Limb (tissue), 2 donors: ENCODE measurements at regions not wholly inside any gene's neighbourhood (a gene's known extent, or its start where the extent isn't known, plus 50 kb on each side); places are given as distances from the start of the nearest gene placed in this dataset.

Experiments used
- DNase-seq, 2 donors: peaks; one replicate each; pipeline ENCODE4 v3.0.0-alpha.2; 2016; ENCODE audit errors: extremely low spot score in 2 of 2

DNA sequence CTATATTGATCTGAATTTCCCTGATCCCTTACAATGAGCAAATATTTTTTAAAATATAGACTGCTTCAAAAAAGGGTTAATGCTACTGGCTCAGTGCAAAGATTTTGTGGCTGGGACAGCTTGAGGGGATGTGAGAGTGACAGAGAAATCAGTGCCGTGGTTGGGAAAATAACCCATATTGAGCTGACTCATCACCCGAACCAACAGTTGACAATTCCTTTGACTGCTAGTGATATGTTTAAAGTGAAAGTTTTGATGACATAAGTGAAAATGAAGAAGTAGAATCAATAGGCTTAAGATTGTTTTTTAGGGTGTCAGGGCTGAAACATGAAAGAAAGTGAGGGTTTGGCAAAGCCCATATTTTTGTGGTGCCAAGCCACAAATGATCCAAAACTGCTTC, 257.1 kb upstream of the TENM4 start:
- no peak for DNase-seq

DNA sequence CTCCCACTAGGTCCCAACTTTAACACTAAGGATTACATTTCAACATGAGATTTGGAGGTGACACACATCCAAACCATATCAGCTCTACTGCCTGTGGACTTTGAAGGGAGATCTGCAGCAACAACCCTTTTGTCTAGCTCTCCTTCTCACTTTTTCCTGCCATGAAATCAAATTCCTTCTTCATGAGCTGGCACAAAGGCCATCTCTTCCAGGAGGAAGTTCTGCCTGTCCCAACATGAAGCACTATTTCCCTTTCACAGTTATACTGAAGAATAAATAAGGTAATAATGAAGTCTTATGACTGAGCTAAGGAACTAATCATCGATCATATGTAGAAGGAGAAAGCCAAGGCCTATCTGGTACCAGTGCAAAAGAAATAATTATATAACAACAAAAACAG, 253.5 kb upstream of the TENM4 start:
- DNase-seq: no peak

DNA sequence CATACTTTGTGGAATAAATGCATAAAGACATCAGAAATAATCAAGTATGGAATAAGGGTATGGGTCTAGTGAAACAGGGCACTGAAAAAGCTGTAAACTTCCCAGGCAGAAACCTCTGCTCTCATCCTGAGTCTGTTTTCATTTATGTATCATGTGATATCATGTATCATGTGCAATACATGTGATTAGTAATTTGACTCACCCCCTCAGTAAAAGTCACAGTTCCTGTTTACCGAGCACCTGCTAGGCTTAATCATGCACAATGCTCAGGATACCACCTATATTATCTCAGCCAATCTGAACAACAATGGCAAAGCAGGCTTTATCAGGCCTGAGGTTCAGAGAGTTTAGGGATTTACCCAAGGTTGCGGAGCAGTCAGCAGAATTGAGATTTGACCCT, 250.6 kb upstream of the TENM4 start:
- no peak for DNase-seq

DNA sequence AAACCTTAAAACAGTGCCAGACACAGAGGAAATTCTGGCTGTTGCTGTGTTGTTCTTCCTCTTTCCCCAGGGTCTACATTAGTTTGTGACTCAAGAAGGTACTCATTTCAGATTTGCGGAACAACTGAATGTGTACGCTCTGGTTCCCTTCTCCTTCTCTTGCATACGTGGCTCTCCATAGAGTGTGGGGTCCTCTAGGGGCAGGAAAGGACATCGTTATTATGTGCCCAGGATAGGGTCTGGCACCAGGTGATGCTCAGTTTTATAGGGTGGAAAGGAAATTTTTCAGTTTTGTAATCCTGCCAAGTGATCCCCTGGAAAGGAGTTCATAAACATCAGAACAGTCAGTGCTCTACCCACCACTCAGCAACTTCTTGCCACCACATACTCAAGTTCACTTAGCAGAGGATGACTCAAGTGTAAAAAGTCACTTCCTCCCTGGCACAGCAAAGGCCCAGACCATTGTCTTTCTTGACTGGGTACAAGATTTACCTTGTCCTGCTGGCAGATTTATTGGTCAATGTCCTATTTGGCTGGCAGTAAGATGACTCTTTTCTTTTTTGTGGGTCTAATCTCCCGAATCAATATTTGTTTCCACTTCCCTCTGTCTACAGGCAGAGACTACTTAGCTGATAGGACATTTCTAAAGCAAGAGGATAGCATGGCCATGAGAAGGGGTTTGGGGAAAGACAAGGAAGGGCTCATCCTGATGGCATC, 246.0 kb upstream of the TENM4 start:
- DNase-seq: no peak

DNA sequence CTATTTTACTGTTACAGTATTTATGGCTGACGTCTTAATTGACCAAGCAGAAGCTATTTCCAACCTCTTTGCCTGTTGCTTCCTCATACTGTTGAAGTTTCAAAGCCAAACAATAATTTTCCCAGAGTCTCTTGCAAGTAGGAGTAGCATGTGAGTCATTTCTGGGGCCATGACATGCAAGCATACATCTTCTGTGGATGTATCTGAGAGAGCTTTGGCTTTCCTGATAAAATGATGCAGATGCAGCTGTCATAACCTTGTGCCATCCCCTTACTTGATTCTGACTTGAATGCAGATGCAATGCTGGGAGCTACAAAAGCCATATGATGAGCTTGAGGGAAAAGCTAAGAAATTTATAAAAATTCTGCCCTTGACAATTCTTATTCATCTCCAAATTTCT, 243.1 kb upstream of the TENM4 start:
- no peak for DNase-seq

DNA sequence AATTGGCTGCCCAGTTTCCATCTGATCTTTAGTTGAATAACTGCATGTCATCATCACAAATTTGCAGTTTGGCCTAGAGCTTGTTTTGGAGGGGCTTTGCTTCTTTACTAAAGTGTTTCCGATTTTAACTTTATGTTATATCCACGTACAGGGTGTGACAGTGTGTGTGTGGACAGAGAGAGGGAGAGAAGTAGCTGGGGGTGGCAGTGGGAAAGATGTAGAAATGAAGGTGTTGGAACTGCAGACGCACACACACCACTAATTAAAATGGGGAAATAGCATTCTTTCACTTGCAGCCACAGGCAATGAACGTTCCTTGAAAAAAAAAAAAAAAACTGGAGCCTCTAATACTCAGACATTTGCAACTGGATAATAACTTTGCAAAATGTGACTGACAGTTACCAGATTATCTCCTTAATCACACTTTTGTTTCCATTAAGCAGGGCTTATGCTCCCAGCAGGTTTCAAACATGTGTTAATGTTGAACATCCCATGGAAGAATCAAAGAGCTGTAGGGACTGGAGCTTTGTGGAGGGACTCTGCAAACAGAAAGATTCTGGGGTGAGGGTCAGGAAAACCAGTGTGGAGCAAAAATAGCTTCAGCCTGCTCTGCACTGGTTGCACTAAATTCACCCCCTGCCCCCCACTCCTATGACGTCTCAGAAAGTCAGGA, 238.1 kb upstream of the TENM4 start:
- no peak for DNase-seq

DNA sequence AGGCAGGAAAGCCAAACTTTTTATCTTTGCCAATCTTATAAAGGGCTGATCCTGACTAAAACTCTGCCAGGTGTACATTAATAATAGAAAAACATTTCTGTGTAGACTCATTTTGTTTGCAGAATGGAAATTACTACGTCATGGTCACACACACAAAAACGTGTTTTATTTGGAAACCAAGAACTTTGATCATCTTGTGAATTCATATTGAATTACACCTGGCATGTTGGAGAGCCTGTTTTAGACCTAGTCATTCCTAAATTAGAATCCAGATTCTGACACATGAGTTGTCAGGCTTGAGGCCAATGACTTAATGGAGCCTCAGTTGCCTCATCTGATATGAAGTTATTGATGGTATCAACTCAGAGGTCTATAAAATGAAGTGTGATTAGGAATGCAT, 235.6 kb upstream of the TENM4 start:
- DNase-seq: no peak

DNA sequence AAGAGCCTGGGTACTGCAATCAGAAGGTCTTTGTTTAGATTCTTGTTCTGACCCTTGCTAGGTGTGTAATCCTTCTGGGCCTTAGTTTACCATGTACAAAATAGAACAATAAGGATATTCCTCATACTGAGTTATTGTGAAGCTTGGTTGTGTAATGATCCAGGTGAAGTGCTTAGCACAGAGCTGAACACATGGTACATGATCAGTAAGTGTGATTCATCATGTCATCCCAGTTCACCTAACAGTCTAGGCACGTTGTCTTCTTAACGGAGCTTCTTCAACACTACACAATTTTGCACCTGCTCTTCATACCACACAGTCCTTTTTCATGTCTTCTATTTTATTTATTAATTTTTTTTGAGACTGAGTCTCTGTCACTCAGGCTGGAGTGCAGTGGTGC, 234.3 kb upstream of the TENM4 start:
- DNase-seq: no peak

DNA sequence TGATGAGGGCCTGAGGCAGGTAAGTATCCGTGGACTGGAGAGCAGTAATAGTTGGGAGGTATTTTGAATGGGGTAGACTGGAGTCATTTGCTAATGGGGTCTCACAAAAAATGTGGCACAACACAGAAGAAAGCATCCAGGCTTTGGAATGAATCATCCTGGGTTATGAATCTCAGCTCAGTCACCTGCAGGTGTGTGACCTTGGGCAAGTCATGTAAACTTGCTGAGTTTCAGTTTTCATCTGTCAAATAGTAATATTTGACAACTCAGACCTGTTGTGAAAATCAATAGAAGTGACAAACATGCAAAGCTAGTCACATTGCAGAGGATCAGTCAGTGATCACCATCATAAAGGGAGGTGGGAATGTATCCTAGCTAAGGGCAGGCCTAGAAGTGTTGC, 232.0 kb upstream of the TENM4 start:
- no peak for DNase-seq

DNA sequence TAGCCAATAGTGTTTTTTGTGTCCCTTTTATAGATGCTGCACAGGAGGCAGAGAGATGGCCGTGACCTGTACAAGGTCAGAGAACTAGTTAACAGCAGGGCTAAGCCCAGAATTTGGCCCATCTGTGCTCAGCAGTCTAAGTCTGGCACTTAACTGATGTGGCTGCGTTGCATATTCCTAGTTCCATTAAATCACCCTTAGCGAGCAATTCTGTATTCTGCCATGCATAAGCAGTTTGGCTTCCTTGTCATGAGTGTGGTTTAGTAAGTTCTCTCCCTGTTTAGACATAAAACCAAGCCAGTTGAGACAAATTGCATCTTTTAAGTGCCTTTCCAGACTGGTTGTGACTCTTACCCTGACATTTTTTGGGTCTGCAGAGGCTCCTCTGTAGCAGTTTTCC, 230.6 kb upstream of the TENM4 start:
- DNase-seq: no peak

DNA sequence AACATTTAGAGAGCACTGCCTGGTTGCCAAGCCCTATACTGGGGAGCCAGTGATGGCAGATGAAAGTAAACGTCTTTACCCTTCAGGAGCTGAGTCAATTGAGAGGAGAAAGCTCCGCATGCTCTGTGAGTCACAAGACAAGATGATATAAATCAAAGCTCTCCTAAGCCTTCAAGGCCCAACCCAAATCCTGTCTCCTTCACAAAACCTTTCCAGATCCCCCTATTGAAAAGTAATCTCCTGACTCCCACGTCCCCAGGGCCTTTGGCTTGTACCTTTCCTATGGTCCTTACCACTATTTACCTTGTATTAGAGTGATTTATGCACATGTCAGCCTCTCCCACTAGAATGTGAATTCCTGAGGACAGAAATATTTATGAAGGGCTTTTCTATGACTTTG, 230.1 kb upstream of the TENM4 start:
- no peak for DNase-seq

DNA sequence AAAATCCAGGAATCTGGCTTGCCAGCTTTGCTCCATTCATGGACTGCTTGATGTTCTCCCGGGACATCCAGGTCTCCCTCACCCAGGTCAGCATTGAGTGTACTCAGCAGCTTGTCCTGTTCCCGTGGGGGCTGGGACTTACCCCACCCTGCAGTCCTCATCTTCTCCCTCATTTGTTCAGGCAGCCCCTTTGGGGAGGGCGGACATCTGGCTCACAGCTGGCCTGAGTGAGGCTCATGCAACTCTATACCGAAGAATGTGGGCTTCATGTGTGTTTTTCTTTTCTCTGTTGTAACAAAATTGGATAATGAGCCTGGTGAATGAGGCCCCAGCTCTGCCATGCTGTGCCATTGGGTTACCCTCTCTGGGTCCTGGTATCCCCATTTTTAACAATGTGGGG, 227.7 kb upstream of the TENM4 start:
- peak; percentile 37 to 66 for DNase-seq

DNA sequence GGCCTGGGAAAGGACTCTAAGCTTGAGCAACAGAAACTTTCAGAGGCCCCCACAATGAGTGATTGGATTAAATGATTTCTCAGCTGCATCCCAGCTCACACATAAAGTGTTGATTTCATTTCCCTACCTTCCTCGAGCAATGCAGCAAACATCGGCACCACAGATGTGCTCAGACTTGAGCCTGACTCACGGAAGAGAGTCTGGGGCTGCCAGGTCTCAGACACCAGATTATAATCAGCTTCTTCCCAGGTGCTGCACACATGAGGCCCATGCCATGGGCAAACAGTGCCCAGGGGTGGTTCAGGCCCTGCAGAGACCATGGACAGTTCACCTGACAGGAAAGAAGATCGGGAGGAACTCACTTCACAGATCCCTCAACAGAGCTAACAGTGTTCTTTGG, 226.6 kb upstream of the TENM4 start:
- DNase-seq: peak in 1 of 2 donors; percentile 33

DNA sequence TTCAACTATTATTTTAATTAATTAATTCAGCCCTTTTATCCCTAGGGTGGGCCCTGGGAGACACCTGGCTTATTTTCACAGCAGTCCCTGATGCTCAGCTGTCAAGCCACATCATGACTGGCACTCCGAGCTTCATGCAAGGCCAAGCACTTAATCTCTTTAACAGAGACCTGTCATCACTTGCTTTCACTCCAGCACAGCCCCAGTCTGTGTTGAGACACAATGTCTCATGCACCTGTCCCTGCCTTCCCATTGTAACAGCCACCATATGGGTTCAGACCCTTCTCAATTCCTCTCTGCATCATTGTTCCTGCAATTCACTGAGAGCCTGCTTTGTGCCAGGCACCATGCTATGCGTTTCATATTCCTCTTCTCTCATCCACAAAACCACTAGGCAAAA, 222.2 kb upstream of the TENM4 start:
- DNase-seq: peak in 1 of 2 donors; percentile 33

DNA sequence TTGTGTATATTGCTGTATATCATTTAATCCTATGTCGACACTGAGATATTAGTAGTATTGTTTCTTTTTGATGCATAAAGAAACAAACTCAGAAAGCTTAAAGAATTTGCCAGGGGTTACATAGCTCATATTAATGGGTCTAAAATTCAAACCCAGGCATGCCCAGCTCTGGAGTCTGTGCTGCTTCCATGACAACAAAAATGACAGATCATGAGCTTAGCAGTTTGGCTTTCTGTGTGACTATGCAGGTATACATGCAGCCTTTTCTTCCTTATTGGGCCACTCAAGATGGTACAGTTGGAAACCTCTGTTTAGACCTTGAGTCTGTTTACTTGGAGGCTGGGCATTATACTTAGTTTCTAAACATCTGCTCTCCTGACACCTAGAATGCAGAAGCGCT, 220.5 kb upstream of the TENM4 start:
- no peak for DNase-seq

DNA sequence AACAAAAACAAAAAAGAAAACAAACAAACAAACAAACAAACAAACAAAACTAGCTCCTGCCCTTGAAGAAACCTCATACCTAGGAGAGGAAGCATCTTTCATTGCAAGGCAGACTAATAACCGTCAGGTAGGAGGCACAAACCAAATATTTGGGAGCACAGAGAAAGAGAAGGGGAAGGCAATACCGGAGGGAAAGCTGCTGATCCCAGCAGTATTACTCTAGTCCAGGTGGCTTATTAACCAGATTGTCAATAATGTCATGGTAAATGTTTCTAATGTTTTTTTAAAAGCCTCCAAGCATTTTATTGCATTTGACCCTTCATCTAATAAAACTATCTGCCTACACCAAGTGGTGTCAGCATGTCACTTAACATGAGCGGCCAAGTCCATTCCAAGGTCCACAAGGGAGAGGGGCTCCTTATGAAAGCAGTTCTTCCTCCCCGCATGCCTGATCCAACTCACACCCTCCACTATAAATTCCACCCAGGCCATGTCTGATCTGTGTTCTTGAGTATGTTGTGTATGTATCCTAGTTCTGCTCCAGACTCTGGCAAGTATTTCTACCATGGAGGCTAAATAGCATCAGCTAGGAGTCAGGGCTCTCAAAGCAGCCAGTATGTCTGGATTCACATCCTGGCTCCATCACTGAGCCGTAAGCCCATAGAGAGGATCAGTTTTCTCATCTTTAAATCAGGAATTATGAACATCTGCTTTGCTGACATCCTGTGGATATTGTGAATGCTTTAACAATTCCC, 208.1 kb upstream of the TENM4 start:
- peak in 1 of 2 donors; percentile 40 for DNase-seq

DNA sequence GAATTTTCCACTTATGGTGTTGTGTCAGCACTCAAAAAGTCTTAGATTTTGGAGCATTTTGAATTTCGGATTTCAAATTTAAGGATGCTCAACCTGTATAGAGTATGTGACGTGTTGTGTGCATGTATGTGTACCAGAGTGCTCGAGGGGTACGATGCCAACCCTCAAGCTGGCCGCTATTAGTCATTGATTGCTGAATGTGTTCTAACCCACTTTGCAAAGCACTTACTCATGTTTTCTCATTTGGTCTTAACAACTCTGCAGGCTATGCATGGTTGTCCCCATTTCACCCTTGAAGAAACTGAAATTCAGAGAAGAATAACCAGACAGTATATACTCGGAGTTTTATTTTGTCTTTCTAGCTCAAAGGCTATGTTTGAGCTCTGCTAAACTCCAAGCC, 196.4 kb upstream of the TENM4 start:
- DNase-seq: no peak

DNA sequence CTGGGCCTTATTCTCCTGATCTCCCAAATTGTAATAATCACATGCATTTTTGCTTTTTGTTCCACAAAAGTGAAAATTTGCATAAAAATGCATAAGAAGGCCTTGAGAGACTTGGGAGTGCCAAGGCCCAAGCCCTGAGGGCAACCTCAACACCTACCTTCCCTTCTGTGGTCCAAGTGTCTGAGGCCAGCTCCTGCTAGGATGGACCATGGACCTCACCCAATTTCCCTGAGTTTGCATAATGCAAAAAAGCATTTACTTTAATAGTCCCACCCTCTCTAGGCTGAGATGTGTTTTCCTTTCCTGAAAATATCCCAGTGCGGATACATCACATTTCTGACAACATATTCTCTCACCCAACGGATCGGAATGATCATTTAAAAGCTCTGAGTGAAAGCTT, 194.1 kb upstream of the TENM4 start:
- no peak for DNase-seq

DNA sequence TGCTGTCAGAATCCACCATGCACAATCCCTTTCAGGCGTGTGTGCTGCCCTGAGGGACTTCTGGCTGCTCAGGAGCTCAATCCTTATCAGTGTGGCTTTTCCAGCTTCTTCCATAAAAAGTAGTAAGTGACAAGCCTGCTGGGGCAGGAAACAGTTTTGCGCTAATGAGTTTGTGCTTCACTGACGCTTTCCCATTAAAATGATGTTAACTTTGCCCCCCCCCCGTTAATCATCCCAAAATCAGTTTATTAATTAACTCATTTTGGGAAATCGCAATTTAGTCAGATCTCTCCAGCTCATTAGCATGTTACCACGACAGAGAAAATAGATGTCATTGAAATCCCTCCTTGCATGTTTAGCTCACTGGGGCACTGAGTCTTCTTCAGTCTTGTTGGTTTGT, 186.5 kb upstream of the TENM4 start:
- no peak for DNase-seq

DNA sequence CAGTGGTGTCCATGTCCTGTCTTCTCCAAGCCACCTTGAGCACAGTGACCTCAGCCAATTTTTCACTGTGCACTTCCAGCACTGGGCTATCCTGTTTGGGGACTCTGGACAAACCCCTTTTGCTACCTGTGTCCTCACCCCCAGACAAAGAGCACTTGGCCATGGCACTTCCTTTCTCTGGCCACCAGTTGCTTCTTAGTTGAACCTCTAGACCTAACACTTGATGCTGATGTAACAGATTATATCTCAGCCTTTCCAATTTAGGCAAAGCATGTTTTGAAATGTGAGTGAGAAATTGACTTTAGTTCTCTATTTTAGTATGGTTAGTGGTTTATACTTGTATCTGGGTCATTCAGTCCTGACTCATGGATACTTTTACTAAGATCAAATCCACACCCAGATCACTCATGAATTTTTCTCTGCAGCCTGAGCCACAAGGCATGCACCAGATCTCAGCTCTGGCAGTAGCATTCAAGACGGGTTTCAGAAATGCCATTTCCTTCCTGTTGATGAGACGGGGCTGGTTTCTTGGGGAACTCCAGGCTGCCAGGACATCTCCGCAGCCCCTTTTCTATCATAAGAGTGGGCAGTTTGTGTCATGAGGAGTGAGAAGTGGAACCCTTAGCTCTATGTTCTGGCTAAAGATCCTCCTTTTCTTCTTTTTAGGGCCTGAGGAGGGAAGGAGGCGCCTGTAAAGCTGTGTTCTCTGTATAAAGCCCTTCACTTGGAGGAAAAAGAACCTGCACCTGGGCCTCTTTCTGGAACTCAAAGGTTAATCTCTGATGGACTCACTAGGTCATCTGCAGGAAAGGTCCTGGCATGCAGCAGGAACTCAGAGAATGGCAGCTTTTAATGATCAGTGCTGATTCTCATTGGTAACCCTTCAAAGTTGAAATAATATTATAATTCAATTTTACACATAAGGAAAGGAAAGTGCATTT, 185.6 kb upstream of the TENM4 start:
- no peak for DNase-seq

DNA sequence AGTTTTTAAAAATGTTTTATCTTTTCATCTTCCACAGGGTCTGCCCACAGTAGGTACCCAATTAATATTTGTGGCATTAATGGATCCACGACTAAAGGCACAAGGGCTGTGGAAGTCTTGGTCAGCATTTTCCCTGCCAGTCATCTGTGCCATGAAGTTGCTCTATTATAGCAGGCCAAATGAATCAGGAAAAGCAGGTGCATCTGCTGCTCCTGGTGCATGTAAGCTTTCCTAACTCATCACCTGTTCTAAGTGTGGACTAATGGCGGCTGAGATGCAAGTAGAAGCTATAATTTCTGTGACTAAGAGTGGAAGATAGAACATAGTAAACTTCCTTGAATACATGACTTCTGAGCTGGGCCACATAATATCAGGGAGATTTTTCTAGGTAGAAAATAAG, 182.5 kb upstream of the TENM4 start:
- DNase-seq: no peak

DNA sequence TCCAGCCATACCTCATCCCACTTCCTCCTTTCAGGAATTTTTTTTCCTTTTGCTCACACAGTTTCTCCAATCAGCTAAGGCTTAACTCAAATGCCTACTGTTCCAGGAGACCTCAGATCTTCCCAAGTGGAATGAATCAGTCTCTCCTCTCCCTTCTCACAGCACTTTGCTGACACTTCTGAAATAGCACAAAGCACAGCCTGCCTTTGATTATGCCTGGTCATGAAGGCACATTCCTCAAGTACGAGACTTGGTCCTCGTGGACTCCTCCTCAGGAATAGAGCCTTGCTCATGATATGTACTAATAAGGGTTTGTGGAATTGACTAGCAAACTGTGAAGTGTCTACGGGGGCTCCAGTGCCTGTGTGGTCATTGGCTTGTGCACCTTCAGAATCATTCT, 176.7 kb upstream of the TENM4 start:
- no peak for DNase-seq
